GM12878 (cell line): ENCODE measurements at regions not wholly inside any gene's neighbourhood (a gene's known extent, or its start where the extent isn't known, plus 50 kb on each side); places are given as distances from the start of the nearest gene placed in this dataset.
"Not testable (repeated sequence)": the region's sequence is repeated elsewhere in the genome, so short reads cannot be mapped to it uniquely, and the experiment has no call there.

Experiments used
- CBFB ChIP-seq: IDR thresholded peaks from 2 replicates; pipeline ENCODE4 v1.6.1; 2016; ENCODE audit warnings: antibody characterized with exemption, low read depth
- ESRRA ChIP-seq: IDR thresholded peaks from 2 replicates; pipeline ENCODE4 v1.6.1; 2012; ENCODE audit warnings: mild to moderate bottlenecking, low read length, improper control_type of control experiment
- ETV6 ChIP-seq, 2 experiments: fragments of 450-650 bp in 1 of 2; IDR thresholded peaks in 1 of 2; conservative IDR thresholded peaks in 1 of 2; 2 replicates each; pipeline ENCODE4 v1.6.1; 2014; ENCODE audit warnings: antibody characterized with exemption in 1 of 2, borderline replicate concordance in 1 of 2, low read depth in 1 of 2, mild to moderate bottlenecking in 1 of 2, moderate library complexity in 1 of 2
- GABPA ChIP-seq: IDR thresholded peaks from 2 replicates; pipeline ENCODE4 v1.6.1; 2014; ENCODE audit warnings: antibody characterized with exemption, low read depth, mild to moderate bottlenecking, inconsistent platforms
- HCFC1 ChIP-seq: fragments of 150-350 bp; IDR thresholded peaks from 2 replicates; pipeline ENCODE4 v1.6.1; 2014; ENCODE audit warnings: low read length
- NFXL1 ChIP-seq: fragments of 450-650 bp; IDR thresholded peaks from 2 replicates; pipeline ENCODE4 v1.6.1; 2017; ENCODE audit warnings: antibody characterized with exemption, mild to moderate bottlenecking, borderline replicate concordance
- NKRF ChIP-seq: fragments of 450-650 bp; conservative IDR thresholded peaks from 2 replicates; pipeline ENCODE4 v1.6.1; 2017; ENCODE audit warnings: mild to moderate bottlenecking, moderate library complexity
- POLR2A ChIP-seq: IDR thresholded peaks from 2 replicates; pipeline ENCODE4 v1.6.1; 2011; ENCODE audit warnings: low read depth, mild to moderate bottlenecking, low read length
- YY1 ChIP-seq: IDR thresholded peaks from 2 replicates; pipeline ENCODE4 v1.6.1; 2011; ENCODE audit warnings: low read depth, mild to moderate bottlenecking, low read length
- TF ChIP-seq, protein P1 (sequence below): fragments of 450-650 bp; IDR thresholded peaks from 2 replicates; pipeline ENCODE4 v1.6.1; 2014; ENCODE audit warnings: mild to moderate bottlenecking
- TF ChIP-seq, protein P2 (sequence below): IDR thresholded peaks from 2 replicates; pipeline ENCODE4 v1.6.1; 2012; ENCODE audit warnings: low read depth, low read length, improper control_type of control experiment

DNA sequence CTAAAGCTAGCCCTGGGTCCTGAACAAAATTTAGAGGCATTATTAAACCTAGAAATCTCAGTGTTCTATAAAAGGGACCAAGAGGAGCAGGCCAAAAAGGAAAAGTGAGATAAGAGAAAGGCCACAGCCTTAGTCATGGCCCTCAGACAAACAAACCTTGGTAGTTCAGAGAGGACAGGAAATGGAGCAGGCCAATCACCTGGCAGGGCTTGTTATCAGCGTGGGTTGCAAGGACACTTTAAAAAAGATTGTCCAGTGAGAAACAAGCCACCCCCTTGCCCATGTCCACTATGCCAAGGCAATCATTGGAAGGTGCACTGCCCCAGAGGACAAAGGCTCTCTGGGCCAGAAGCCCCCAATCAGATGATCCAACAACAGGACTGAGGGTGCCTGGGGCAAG is 213.3 kb upstream of the CXADR start:
- TF ChIP-seq NFXL1; CBFB; HCFC1; ESRRA; ETV6 (conservative IDR thresholded peaks at IDR 0.05 in 1 of 2, IDR thresholded peaks at IDR 0.05 in 1 of 2; ENCODE audit: borderline replicate concordance in 1 of 2, low read depth in 1 of 2); POLR2A; NKRF; YY1; GABPA: not testable (repeated sequence)
- TF ChIP-seq, protein P1, sequence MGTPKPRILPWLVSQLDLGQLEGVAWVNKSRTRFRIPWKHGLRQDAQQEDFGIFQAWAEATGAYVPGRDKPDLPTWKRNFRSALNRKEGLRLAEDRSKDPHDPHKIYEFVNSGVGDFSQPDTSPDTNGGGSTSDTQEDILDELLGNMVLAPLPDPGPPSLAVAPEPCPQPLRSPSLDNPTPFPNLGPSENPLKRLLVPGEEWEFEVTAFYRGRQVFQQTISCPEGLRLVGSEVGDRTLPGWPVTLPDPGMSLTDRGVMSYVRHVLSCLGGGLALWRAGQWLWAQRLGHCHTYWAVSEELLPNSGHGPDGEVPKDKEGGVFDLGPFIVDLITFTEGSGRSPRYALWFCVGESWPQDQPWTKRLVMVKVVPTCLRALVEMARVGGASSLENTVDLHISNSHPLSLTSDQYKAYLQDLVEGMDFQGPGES, result not testable (repeated sequence)
- TF ChIP-seq, protein P2, sequence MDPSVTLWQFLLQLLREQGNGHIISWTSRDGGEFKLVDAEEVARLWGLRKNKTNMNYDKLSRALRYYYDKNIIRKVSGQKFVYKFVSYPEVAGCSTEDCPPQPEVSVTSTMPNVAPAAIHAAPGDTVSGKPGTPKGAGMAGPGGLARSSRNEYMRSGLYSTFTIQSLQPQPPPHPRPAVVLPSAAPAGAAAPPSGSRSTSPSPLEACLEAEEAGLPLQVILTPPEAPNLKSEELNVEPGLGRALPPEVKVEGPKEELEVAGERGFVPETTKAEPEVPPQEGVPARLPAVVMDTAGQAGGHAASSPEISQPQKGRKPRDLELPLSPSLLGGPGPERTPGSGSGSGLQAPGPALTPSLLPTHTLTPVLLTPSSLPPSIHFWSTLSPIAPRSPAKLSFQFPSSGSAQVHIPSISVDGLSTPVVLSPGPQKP, result not testable (repeated sequence)
